A673 (cell line): ENCODE measurements at regions not wholly inside any gene's neighbourhood (a gene's known extent, or its start where the extent isn't known, plus 50 kb on each side); places are given as distances from the start of the nearest gene placed in this dataset.

Source experiments
- BruUV-seq: library from RNA; stranded (reverse); fragments of 400-500 nt; replicated peaks from 2 replicates; lab custom pipeline; 2021; lab: Mats Ljungman, UMichigan
- CTCF ChIA-PET: fragments of 300-600 bp; sonication (Branson Sonifier 250); formaldehyde crosslinking; loops from one replicate; lab custom pipeline; 2022; ENCODE audit warnings: antibody characterized with exemption; lab: Charles Lee
- POLR2A ChIA-PET: fragments of 300-600 bp; sonication (Branson Sonifier 250); formaldehyde crosslinking; loops from one replicate; lab custom pipeline; 2022; ENCODE audit warnings: antibody characterized with exemption; ENCODE audit not compliant: low non-redundant PET; lab: Charles Lee
- DNase-seq: peaks from one replicate; pipeline ENCODE4 v3.0.0-alpha.2; 2015; ENCODE audit warnings: low spot score
- H3K27ac ChIP-seq: fragments of 200-600 bp; sonication (generic); 2 replicates; pipeline ENCODE4 v1.5.1; 2016; ENCODE audit warnings: mixed run types, low read depth, mild to moderate bottlenecking, mixed read lengths, antibody characterized with exemption, low read length; ENCODE audit not compliant: poor library complexity, severe bottlenecking
- H3K27me3 ChIP-seq: fragments of 200-600 bp; sonication (generic); replicated peaks from 2 replicates; pipeline ENCODE4 v1.6.1; 2017; ENCODE audit warnings: mixed run types, low read depth, mild to moderate bottlenecking, mixed read lengths, antibody characterized with exemption, low read length; ENCODE audit not compliant: insufficient read depth, poor library complexity
- H3K36me3 ChIP-seq: fragments of 200-600 bp; sonication (generic); 2 replicates; pipeline ENCODE4 v1.6.1; 2016; ENCODE audit warnings: mixed run types, mild to moderate bottlenecking, mixed read lengths, antibody characterized with exemption, low read length; ENCODE audit not compliant: insufficient read depth, poor library complexity, severe bottlenecking
- H3K4me1 ChIP-seq: fragments of 200-600 bp; sonication (generic); 2 replicates; pipeline ENCODE4 v1.6.1; 2017; ENCODE audit warnings: mixed run types, mild to moderate bottlenecking, mixed read lengths, antibody characterized with exemption, low read length; ENCODE audit not compliant: insufficient read depth, poor library complexity, severe bottlenecking
- H3K4me3 ChIP-seq: fragments of 200-600 bp; sonication (generic); 2 replicates; pipeline ENCODE4 v1.5.1; 2016; ENCODE audit warnings: low read depth, mixed run types, mild to moderate bottlenecking, mixed read lengths, low read length; ENCODE audit not compliant: poor library complexity, severe bottlenecking
- H3K9me3 ChIP-seq: fragments of 200-600 bp; sonication (generic); 2 replicates; pipeline ENCODE4 v1.6.1; 2016; ENCODE audit warnings: mixed run types, low read depth, mild to moderate bottlenecking, mixed read lengths, antibody characterized with exemption, low read length; ENCODE audit not compliant: poor library complexity, severe bottlenecking
- EZH2 ChIP-seq: fragments of 200-600 bp; sonication (generic); IDR thresholded peaks from 2 replicates; pipeline ENCODE4 v1.6.1; 2017; ENCODE audit warnings: borderline replicate concordance, low read depth, mild to moderate bottlenecking, mixed read lengths, antibody characterized with exemption, low read length; ENCODE audit not compliant: poor library complexity, severe bottlenecking
- intact Hi-C: fragments of 100-400 bp; cut with micrococcal nuclease; formaldehyde crosslinking; loops from one replicate; pipeline ENCODE4 v1.10.0; 2022; ENCODE audit not compliant: unreplicated experiment
- TF ChIP-seq, protein P1 (sequence below): fragments of 300-800, 200-600 bp; sonication (generic); conservative IDR thresholded peaks from 2 replicates; pipeline ENCODE4 v1.5.1; 2017; ENCODE audit warnings: low read depth, mild to moderate bottlenecking, antibody characterized with exemption, low read length, moderate library complexity, mixed read lengths

DNA sequence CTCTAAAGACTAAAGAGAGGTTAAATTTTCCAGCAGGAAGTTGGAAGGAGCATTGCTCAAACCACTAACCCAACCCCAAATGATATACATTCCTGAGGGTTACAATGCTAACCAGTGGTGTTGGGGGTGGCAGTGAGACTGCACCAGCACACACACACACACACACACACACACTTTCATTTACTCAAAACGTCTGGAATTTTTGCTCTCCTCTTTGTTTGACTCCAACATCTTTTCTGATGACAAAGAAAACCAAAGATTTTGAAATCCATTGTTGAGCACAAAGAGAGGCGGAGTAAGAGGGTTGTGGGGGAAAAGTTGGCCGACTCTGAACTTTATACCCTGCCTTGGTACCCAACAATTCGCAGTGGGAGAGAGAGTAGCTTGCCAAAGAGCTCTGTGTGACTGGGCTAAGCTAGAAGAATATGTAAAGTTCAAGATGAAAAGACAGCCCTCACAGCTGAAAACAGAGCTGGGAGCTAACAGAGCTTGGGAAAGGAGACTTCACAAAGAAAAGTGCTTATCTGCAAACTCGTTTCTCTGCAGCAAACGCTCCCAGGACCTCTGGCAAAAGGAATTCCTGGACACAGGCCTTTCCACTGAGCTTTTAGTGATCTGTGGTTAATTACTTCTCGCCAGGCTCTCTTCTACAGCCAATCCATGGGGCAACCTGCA, 426.0 kb upstream of the CDH11 start:
- peaks cover 64% of the 10 kb centered on the region for H3K4me1 ChIP-seq
- TF ChIP-seq EZH2 = no peak
- TF ChIP-seq, protein P1, sequence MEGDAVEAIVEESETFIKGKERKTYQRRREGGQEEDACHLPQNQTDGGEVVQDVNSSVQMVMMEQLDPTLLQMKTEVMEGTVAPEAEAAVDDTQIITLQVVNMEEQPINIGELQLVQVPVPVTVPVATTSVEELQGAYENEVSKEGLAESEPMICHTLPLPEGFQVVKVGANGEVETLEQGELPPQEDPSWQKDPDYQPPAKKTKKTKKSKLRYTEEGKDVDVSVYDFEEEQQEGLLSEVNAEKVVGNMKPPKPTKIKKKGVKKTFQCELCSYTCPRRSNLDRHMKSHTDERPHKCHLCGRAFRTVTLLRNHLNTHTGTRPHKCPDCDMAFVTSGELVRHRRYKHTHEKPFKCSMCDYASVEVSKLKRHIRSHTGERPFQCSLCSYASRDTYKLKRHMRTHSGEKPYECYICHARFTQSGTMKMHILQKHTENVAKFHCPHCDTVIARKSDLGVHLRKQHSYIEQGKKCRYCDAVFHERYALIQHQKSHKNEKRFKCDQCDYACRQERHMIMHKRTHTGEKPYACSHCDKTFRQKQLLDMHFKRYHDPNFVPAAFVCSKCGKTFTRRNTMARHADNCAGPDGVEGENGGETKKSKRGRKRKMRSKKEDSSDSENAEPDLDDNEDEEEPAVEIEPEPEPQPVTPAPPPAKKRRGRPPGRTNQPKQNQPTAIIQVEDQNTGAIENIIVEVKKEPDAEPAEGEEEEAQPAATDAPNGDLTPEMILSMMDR = no peak
- no peak overlapping the region for H3K4me3 ChIP-seq
- H3K27me3 ChIP-seq = no peaks in the 10 kb centered on the region
- peak; percentile 45 for DNase-seq
- H3K27ac ChIP-seq = peak overlapping the region; percentile 98
- H3K9me3 ChIP-seq = peaks cover 10% of the 10 kb centered on the region
- no TSS peak for BruUV-seq
- CTCF ChIA-PET = interaction anchor here (1.0 kb wide), 1 partner anchor 29 kb away, joined by 3 read pairs; no protein-coding TSS in a partner anchor
- no peaks in the 10 kb centered on the region for H3K36me3 ChIP-seq
- intact Hi-C loops = loop anchor here (2.0 to 10.0 kb wide), 4 partner anchors 71 to 723 kb away; no protein-coding TSS in a partner anchor
- POLR2A ChIA-PET = no interaction called here

DNA sequence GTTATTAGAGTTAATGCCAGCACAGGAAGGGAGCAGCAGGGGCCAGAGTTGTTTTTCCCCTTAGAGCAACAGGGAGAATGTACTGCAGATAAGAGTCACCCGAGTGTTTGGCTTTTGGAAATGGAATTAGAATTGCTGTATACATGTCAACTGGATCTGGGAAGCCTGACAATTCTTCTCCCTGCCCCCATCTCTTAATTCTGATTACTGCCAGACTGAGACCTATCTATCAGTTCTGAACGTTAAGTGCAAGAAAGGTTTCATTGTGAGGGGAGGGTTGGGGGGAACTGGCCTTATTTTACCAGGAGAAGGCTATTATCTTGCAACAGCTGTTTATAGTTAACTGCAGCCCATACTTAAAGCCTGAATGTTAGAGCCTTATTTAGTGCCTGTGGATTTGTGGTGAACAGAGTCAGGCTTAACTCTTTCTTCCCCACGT, 424.5 kb upstream of the CDH11 start:
- Histone ChIP-seq H3K27me3 (no peaks in the 10 kb centered on the region), H3K27ac (peak overlapping the region; percentile 98), H3K4me3 (no peak overlapping the region), H3K4me1 (peaks cover 79% of the 10 kb centered on the region), H3K36me3 (no peaks in the 10 kb centered on the region), H3K9me3 (peaks cover 10% of the 10 kb centered on the region)
- no TSS peak for BruUV-seq
- ChIA-PET POLR2A (interaction anchor here (0.6 to 1.1 kb wide), 2 partner anchors 40 to 725 kb away, joined by 3 to 4 read pairs; no protein-coding TSS in a partner anchor), CTCF (no interaction called here)
- intact Hi-C loops = loop anchor here (1.0 to 10.0 kb wide), 5 partner anchors 72 to 724 kb away; no protein-coding TSS in a partner anchor
- peak; percentile 93 for DNase-seq
- no peak for TF ChIP-seq EZH2
- TF ChIP-seq, protein P1 = no peak

DNA sequence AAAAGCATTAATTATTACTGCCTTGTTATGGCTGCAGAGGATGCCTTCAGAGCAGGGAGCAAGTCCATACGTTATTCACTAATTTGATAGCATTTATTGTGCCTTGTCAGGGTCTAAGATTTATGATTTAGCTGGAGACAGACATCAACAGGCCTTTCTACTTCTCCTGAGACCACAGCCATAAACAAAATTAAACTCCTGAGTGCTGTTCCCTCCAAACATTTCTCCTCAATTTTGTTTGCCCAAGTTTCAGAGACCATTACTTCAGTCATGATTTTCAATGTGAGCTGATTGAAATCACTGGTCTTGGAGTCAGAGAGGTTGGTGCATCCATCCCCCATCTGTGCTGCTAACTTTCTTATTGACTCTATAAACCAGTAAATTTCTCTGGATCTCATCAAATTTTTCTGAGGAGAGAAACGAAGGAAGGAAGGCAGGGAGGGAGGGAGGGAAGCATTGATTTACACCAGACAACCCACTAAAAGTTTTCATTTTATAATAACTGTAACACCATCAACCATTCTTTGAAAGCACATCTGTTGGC, 423.6 kb upstream of the CDH11 start:
- peak overlapping the region; percentile 98 for H3K27ac ChIP-seq
- ChIA-PET POLR2A (interaction anchor here (0.6 kb wide), 1 partner anchor 726 kb away, joined by 4 read pairs; no protein-coding TSS in a partner anchor), CTCF (interaction anchor here (0.6 kb wide), 1 partner anchor 31 kb away, joined by 3 read pairs; no protein-coding TSS in a partner anchor)
- TF ChIP-seq EZH2 = no peak
- TF ChIP-seq, protein P1 = no peak
- no TSS peak for BruUV-seq
- H3K27me3 ChIP-seq = no peaks in the 10 kb centered on the region
- H3K9me3 ChIP-seq = peaks cover 3% of the 10 kb centered on the region
- H3K4me1 ChIP-seq = peaks cover 87% of the 10 kb centered on the region
- no peak overlapping the region for H3K4me3 ChIP-seq
- no peaks in the 10 kb centered on the region for H3K36me3 ChIP-seq
- intact Hi-C loops = loop anchor here (2.0 to 10.0 kb wide), 2 partner anchors 479 to 553 kb away; no protein-coding TSS in a partner anchor
- DNase-seq = peak; percentile 45
